ENCODE measurements at regions not wholly inside any gene's neighbourhood (a gene's known extent, or its start where the extent isn't known, plus 50 kb on each side); places are given as distances from the start of the nearest gene placed in this dataset.

DNA sequence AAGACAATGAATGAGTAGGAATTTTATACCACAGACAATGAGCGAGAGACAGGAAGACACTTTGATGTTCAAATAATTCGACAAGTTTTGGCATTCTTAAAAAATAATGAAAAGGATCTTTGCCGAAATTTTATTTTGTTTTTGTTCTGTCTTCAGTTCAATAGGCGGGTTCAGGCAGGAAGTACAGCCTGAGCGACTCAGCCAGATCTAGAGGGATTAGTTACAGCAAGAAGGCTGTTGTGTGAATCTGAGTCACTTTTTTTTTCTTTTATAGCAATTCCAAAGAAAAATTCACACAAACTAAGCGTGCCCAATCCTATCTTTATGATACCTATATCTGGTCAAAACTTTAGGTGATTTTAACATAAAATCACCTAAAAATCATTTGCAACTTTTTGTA, 505.4 kb upstream of the FAM241A start:
- H3K4me3 ChIP-seq (replicated peaks in 1 of 3; ENCODE audit: insufficient read depth in 1 of 3, low read depth in 1 of 3, low read length in 3 of 3), result no peak overlapping the region
- POLR2A ChIA-PET, result no interaction called here
- DNase-seq (ENCODE audit: low read depth, low spot score), result peak; percentile 10
- no peak overlapping the region for H3K27ac ChIP-seq (ENCODE audit: insufficient read depth, low read depth, low read length)
- peak; percentile 47 for FAIRE-seq
- H3K9me3 ChIP-seq (replicated peaks; ENCODE audit: control insufficient read depth, insufficient read depth, low read length), result no peaks in the 10 kb centered on the region
- peak overlapping the region; percentile 42 for H3K4me2 ChIP-seq (ENCODE audit: insufficient read depth, low read length)
- H3K9ac ChIP-seq (replicated peaks; ENCODE audit: extremely low read depth, insufficient read depth, low read length), result no peak overlapping the region
- H3K27me3 ChIP-seq (ENCODE audit: control insufficient read depth in 2 of 2, insufficient read depth in 2 of 2, low read length in 2 of 2), result peaks cover 0 to 4% of the 10 kb centered on the region in 2 experiments
- H3K79me2 ChIP-seq (ENCODE audit: control insufficient read depth, insufficient read depth, low read length), result no peaks in the 10 kb centered on the region
- no TSS peak for BruUV-seq (replicated peaks)
- no peak for TF ChIP-seq POLR2AphosphoS5 (IDR thresholded peaks at IDR 0.05; ENCODE audit: insufficient read depth, low read depth, low read length)
- TF ChIP-seq POLR2A (IDR thresholded peaks at IDR 0.05; ENCODE audit: low read depth, low read length), result no peak
- no peak for TF ChIP-seq FOS (IDR thresholded peaks at IDR 0.05; ENCODE audit: borderline replicate concordance, insufficient read depth, low read length)
- TF ChIP-seq, protein P1, sequence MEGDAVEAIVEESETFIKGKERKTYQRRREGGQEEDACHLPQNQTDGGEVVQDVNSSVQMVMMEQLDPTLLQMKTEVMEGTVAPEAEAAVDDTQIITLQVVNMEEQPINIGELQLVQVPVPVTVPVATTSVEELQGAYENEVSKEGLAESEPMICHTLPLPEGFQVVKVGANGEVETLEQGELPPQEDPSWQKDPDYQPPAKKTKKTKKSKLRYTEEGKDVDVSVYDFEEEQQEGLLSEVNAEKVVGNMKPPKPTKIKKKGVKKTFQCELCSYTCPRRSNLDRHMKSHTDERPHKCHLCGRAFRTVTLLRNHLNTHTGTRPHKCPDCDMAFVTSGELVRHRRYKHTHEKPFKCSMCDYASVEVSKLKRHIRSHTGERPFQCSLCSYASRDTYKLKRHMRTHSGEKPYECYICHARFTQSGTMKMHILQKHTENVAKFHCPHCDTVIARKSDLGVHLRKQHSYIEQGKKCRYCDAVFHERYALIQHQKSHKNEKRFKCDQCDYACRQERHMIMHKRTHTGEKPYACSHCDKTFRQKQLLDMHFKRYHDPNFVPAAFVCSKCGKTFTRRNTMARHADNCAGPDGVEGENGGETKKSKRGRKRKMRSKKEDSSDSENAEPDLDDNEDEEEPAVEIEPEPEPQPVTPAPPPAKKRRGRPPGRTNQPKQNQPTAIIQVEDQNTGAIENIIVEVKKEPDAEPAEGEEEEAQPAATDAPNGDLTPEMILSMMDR (IDR thresholded peaks at IDR 0.05; ENCODE audit: extremely low read depth in 1 of 2, insufficient read depth in 1 of 2, low read depth in 1 of 2, low read length in 2 of 2), result no peak
- TF ChIP-seq, protein P2, sequence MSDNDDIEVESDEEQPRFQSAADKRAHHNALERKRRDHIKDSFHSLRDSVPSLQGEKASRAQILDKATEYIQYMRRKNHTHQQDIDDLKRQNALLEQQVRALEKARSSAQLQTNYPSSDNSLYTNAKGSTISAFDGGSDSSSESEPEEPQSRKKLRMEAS (IDR thresholded peaks at IDR 0.05; ENCODE audit: insufficient read depth, insufficient read length), result no peak
- no peak for TF ChIP-seq JUN (IDR thresholded peaks at IDR 0.05; ENCODE audit: borderline replicate concordance, insufficient read depth, insufficient read length, low read depth)
- no peak for TF ChIP-seq EZH2 (IDR thresholded peaks at IDR 0.05; ENCODE audit: borderline replicate concordance, low read depth, low read length, severe bottlenecking)
- TF ChIP-seq MYC (IDR thresholded peaks at IDR 0.05; ENCODE audit: low read depth, low read length), result no peak
- no peak for TF ChIP-seq GATA2 (IDR thresholded peaks at IDR 0.05; ENCODE audit: insufficient read depth, insufficient read length, low read depth, low read length)
- H3K9me1 ChIP-seq (replicated peaks; ENCODE audit: control insufficient read depth, extremely low read depth, insufficient read depth, low read length), result no peaks in the 10 kb centered on the region
- no peaks in the 10 kb centered on the region for H4K20me1 ChIP-seq (replicated peaks; ENCODE audit: control insufficient read depth, extremely low read depth, insufficient read depth, low read length)
- CTCF ChIA-PET, result interaction anchor here (0.7 to 3.7 kb wide), 5 partner anchors 9 to 420 kb away, joined by 3 to 43 read pairs (median 4); no protein-coding TSS in a partner anchor
- intact Hi-C loops (cut with micrococcal nuclease) (loop anchor here (5.0 to 10.0 kb wide), 3 partner anchors 505 to 1125 kb away; partner anchors contain the start of gene AP1AR), dilution Hi-C loops (cut with MboI; ENCODE audit: extremely low pct_ligation_motif_present, low sequenced_read_pairs) (no loop called here)
- H3K36me3 ChIP-seq (ENCODE audit: control insufficient read depth in 2 of 2, extremely low read depth in 1 of 2, insufficient read depth in 2 of 2, low read length in 2 of 2), result no peaks in the 10 kb centered on the region
- peaks cover 3% of the 10 kb centered on the region for H3K4me1 ChIP-seq (ENCODE audit: control insufficient read depth, extremely low read depth, insufficient read depth, low read length)
- H2AFZ ChIP-seq (ENCODE audit: low read depth, low read length), result no peak overlapping the region

Measured in endothelial cell of umbilical vein (primary cell).